HK-2 (cell line): ENCODE measurements at regions not wholly inside any gene's neighbourhood (a gene's known extent, or its start where the extent isn't known, plus 50 kb on each side); places are given as distances from the start of the nearest gene placed in this dataset.

ENCODE experiments used
- DNase-seq: peaks from one replicate; pipeline ENCODE4 v3.0.0-alpha.2; 2018; ENCODE audit not compliant: unreplicated experiment

DNA sequence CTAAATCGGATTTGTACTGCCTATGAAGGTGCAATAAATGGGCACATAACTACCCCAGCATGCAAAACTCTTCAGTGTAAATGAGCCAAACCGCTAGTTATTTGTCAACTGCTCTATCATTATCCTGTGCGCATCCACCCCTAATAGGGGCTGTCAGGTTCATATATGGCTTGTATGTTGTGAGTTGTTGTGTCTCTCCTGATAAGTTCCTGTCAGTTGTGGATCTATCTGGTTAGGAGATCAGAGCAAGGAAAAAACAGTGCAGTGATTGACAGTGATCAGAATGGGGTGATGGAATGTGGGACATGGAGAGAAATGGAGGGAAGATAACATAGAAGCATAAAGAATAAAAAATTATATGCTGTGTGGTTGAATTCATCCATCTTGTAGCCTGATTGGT, 686.9 kb upstream of the ID4 start:
- DNase-seq = no peak

DNA sequence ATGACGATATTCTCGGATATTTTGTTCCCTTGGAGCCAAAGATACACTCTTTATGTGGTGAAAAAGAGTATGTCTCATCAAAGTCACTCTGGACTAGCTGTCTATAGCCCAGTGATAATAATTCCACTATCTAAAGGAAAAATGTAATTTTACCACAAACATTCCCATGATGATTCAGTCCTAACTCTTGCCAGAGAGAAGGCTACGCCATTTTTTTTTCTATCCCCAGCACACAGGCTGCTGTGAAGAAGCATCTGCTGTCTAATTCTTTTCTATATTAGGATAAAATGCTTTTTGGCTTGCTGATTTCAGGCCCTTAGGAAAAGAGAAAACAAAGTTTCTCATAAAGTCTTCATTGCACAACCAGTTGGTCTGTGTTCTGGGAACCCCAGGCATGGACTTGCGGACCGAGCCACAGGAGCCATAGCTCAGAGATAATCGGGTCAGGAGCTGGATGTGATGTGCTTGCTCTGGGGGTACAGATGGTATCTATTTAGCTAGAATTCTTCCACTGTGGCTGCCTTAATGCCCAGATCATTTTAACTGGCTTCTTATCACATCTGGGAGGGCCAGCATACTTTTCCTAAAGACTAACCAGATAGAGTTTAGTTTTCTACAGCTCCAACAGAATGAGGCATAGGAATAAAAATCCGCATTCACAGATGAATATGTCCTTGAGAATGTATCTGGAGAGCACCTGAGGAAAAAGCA, 683.7 kb upstream of the ID4 start:
- DNase-seq = no peak

DNA sequence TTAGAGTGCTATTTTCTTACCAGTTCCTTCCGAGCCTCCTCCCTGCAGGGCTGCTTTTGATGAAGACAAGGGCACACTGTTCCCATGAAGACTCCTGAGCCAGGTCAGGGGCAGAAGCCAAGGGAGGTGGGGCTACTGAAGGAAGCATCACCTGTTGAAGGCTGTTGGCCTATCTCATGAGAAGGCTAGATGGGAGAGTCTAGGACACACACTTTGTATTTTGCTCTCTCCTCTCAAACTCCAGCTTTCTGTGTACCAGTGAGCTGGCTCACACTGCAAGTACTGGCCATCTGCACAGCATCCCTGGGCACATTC, 683.2 kb upstream of the ID4 start:
- DNase-seq = no peak

DNA sequence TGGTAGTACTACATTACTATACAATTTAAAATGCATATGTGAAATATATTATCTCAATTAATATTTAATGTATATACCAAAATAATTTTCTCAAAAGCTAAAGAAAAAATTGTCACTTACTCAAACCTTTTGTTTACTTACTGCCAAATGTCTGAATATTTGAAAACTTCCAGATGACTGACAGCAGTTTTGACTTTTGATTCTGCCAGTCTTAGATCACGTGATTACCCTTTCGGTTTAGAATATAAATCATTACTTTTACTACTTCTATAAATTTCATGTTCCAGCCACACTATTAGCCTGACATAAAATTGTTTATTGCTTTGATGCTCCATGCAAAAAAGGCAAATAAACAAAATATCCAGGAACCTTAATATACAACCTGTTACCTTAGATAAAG, 680.7 kb upstream of the ID4 start:
- no peak for DNase-seq

DNA sequence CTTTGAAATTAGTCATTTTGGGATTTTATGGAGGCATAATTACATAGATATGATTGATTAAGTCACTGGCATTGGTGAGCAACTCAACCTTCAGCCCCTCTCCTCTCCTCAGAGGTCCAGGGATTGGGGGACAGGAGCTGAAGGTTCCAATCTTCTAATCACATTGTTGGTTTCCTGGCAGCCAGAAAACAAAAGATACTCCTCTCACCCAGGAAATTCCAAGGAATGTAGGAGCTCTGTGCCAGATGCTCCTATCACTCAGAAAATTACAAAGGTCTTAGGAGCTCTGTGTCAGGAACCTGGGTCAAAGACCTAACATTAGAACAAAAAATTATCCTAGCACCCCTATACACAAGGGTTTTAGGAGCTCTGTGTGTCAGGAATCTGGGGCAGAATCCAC, 679.7 kb upstream of the ID4 start:
- no peak for DNase-seq

DNA sequence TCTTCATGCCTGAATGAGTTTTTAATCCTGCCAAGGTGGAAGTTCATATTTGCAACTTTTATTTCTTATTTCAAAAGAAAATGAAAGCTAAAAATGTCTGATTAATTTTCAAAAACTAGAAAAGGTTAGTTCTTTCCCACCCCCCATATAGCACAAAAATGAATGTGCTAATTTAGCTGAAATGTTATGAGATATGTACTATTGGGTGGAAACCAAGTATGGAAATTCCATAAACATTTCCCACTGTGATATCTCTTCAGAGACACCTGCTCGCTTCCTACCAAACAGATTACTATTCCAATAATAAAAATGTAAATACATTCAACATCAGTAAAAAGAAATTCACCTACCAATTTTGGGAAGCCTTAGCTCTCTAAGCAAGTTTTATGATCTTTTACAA, 678.6 kb upstream of the ID4 start:
- DNase-seq = no peak

DNA sequence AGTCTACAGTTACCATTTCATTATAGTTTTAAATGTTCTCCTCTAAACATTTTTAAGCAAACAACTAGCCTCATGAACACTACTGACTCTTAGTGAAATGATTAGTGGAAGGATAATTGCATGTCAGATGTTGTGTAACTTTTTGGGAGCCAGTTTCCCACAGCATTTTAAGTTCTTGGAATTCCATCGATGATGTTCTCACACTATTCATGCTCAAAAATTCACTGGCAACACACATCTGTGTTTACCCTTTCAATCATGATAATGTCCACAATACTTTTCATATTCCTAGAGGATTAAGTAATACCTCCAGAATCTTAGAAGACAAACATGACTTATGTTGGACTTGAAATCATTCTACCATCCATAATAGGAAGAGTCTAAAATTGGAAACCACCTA, 678.1 kb upstream of the ID4 start:
- no peak for DNase-seq

DNA sequence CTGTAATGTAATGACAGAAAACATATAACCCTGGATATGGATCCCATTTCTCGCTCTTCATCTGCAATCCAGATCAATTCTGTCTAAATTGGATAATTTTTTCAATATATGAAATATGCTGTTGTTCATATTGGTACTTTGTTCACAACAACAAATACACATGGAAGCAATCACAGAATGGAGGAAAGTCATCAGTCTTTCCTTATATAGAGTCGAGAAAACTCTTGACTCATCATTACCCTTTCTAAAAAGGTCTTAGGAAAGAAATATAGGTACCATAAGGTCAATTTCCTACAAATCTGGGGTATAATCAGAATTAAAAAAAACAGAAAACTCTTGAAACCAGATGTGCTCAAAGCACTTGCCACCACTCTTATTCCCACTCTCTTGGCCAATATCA, 677.6 kb upstream of the ID4 start:
- DNase-seq = no peak

DNA sequence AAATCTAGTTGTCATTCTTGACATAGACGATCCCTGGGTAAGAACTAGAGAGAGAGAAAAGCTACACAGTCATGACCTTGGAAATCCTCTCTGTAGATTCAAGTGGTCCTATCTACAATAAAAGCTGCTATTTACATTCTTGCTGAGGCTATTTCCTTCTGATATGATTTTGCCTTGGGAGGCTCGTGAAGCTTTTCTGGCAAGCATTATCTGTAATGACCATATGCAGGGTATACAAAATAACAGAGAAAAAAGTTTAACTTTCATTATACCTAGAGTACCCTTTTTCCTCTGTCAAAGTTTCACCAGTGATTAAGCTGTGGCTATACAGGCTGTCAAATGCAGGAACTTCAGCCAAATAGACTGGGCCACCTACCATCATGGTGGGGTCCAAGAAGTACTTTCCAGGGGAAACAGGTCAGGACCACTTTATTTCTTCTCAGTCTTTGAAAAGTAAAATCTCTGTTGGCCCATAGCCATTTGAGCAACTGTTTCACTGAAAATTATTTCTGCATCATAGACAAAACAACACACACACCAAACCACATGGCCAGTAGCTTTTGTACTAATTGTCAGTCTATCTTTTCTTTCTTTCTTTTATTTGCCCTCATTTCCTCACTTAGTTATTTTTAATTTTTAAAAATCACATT, 677.0 kb upstream of the ID4 start:
- no peak for DNase-seq

DNA sequence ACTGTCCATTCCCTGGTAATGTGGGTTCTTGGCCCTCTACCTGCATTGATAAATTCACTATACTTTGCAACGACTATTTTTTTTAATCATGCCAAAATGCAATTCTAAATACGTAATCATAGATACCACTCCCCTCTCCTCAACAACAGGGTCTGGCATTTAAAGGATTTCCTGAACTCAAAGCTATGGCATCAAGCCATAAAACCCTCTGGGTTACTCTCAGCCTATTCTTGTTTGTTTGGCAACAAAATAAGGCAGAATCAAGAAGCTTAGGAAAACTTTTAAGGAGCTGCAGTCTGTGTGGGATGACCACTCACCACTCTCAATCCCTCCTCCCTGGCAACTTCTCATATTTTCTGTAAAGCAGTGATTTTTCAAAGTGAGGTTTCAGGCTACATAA, 669.9 kb upstream of the ID4 start:
- DNase-seq = no peak

DNA sequence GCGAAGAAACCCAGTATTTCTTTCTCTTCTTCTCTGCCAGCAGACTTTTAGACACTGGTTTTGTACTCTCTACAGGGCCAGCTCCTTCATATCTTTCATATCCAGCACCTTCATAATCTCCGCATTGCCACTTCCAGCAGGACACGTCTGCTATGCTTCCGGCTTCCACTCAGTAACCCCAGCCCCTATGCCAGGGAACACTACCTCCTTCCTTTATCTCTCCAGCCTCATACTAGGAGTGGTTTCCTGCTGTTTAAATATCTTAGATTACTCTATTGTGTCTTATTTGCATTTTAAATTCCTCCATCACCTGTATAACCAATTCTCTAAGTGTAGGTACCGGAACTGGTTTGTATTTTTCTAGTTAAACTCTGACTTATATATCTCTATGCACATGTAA, 667.8 kb upstream of the ID4 start:
- DNase-seq = no peak

DNA sequence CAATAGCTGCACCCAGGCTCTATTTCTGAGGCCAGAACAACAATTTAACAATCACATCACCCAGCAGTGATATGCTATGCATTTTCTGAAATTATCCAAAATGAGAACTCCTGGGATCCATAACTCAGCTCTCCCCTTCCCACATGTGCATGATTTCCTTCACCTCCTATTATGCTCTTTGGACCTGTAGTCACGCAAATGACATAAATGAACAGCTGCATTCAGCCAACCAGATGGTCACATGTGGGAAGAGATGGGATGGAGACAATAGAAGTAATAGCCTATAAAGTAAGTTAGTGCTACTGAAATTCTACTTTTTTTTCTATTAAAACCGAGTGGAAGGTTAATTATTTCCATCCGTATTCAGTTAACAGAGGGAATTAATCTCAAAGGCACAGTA, 662.1 kb upstream of the ID4 start:
- no peak for DNase-seq

DNA sequence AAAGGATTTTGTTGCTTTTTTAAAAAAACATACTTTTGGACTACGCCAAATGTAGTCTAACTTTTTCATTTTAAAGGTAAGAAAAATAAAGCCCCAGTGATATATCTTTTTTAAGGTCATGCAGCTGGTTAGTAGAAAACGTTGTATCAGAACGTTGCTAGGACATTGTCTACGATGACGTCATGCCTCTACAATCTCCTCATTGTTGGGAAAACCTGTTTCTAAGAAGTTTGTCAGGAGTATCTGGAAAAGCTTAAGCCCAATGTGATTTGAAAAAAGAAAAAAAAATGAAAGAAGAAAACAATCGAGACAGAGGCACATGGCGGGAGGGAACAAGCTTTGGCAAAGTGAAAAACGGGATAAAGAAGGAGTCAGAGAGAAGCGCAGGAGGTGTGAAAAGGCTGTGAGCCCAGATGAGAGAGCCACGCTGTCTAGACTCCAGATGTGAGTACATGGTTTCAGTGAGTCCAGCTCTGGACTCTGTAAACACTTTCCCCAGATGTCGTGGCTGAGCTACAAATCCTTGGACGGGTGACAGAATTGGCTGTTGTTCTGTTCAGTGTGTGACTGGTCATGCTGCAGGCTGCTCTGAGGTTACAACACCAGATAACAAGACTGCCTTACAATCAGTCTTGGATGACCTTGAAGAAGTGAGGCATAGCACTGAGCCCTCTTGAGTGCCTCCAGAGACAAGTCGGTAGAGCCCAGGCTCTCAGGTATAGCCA, 656.7 kb upstream of the ID4 start:
- DNase-seq = no peak

DNA sequence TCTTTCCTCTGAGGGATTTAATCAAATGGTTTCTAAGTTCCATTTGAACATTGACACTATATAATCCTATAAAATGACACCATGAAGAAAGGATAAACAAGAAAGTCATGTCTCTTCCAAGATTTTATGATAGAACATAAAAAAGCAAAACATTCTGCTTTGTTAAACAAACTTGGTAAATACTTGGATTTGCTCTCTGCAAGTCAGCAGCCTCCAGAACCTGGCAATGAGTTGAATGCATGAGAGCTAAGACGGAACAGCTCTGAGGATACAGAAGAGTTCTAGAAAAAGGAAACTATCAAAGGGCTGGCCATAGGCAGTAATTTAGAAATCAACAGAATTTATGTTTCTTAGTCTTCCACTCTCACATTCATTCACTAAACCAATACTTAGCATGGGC, 656.0 kb upstream of the ID4 start:
- DNase-seq = no peak

DNA sequence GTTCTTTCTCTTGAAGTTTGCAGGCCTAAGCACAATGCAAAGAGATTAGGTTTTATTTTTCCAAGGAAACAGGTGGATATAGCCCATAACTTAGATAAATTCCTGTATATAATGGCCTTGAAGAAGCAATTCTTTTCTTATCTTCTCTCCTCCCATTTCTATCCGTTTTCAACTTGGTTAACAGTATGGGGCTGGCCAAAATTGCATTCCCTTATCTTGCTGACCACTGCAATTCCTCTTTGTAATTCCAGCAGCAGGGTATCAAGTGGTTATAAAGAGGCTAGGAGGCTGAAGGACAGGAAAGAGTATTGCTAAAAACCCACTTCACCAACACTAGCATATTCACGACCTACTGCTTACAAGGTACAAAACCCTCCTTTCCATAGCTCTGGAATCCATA, 643.5 kb upstream of the ID4 start:
- DNase-seq = no peak

DNA sequence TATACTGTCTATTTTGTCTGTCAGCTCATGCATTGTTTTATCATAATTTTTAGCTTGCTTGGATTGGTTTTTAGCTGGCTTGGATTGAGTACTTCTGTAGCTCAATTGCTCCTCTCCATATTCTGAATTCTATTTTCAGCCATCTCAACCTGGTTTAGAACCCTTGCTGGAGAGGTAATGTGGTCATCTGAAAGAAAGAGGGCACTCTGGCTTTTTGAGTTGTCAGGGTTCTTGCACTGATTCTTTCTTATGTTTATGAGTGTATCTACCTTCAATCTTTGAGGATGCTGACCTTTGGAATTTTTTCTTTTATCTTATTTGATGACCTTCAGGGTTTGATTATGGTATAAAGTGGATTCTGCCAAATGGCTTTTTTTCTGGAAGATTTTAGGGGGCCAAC, 632.7 kb upstream of the ID4 start:
- no peak for DNase-seq

DNA sequence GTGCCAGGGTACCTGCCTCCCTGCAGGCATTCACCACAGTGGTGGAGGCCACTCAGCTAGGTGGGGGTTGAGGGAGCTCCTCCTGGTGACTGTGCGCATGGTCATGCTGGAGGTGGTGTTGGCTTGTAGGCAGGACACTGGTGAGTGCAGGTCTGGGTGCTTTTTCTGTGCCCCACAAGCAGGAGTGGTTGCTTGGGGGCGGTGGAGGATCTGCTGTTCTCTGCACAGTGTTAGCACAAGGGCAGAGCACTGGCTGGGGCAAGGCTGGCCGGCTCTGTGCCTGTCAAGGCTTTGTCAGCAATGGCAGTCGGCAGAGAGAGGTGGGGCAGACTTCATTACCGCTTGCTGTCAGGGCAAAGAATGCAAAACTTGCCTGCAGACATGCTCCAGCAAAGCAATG, 632.1 kb upstream of the ID4 start:
- no peak for DNase-seq

DNA sequence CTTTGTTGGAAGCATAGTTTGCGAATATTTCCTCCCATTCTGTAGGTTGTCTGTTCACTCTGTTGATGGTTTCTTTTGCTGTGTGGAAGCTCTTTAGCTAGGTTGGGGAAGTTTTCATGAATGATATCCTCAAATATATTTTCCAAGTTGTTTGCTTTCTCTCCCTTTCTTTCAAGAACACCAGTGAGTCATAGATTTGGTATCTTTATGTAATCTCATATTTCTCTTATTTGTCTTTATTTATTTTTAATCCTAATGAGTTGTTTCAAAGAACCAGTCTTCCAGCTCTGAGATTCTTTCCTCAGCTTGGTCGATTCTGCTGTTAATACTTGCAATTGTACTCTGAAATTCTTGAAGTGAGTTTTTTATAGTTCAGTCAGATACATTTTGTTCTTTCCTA, 628.0 kb upstream of the ID4 start:
- DNase-seq = no peak

DNA sequence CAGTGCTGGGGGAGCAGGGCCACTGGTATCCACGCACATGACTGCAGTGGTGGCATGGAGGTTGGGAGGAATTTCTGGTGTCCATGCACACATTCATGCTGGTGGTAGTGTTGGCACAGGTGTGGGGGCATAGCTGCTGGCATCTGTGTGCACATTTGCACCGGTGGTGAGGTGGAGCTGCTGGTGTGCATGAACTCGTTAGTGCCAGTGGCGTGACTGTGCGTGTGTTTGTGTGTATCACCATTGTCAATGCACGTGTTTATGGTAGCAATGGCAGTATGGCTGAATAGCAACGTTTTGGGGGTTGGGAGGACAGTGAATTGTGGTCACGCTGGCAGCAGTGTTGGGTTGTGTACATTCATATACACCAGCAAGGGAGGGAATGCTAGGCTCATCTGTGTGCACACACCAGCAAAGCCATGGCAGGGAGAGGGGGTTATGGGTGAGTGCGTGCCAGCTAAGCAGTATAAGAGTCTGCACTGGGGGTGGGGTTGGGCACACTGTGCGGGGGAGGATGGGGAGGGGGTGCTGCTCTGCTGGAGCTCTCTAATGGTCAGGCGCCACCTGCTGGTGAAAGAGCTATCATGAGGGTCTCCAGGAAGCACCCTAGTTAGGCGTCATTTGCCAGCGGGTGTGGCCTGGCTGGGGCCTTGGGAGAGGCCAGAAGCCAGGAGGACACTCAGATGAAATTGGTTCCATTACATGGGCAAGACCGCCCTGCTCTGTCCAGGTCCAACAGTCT, 626.1 kb upstream of the ID4 start:
- DNase-seq = no peak

DNA sequence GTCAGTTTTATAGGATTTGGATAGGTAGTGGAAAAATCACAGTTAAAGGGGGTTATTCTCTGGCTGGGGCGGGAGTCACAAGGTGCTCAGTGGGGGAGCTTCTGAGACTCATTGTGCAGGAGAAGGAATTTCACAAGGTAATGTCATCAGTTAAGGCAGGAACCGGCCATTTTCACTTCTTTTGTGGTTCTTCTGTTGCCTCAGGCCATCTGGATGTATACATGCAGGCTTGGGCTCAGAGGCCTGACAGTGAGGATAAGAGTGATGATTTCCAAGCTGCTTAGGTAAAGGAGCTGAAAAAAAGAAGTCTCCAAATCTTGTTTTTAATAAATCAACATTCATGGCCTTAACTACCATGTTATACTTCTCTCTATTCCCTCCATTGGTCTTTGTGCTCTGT, 622.9 kb upstream of the ID4 start:
- no peak for DNase-seq

DNA sequence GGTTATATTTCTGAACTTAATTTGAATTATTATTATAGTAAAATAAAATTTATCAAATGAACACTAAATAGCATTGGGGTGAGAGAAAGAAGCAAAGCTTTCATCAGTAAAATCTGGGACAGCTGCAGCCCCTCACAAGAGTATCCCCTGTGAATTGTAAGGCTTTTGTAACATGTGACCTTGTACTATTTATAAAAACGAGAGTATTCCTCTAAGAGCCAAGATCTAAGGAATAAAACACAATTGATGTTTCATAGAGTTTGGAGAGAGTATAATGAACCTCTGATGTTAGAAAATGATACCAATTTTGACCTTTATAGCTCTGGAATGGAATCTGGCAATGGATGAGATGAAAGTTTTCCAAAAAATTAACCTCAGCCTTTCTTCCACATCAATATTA, 617.2 kb upstream of the ID4 start:
- no peak for DNase-seq

DNA sequence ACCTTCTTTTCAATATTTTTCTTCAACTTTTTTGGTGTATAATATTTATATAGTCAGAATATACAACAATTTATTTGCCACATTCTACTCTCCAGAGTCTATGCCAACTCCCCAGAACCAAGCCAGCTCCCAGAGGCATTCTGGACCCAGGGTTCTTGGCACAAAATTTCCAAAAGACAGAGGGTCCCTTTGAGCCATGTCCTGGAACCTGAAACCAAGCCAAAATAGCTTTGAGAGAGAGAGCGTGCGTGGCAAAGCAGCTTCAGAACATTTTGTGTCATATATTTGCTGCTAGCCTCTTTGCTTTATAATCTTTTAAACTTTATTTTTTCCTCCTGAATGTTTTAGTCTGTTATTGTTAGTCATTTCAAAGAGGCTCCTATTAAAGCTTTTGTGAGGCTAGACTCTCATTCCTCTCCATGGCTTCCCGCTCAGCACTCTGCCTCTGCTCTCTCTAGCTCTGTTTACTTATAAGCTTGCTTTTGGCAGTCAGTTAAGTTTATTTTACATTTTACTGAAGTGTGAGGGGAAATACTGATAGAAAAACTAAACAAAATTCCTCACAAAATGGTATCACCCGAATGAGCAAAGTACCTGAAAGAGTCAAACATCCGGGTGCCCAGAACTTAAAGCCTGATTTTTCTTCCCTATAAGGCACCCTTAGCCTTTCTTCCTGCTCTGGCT, 605.1 kb upstream of the ID4 start:
- no peak for DNase-seq
